Peyer's patch (tissue), 4 donors: ENCODE measurements at regions not wholly inside any gene's neighbourhood (a gene's known extent, or its start where the extent isn't known, plus 50 kb on each side); places are given as distances from the start of the nearest gene placed in this dataset.

Experiments used
- DNase-seq, 3 donors: peaks; one replicate each; pipeline ENCODE4 v3.0.0-alpha.2; 2017 to 2019
- H3K27ac ChIP-seq, 4 donors: fragments of 200-600 bp; sonication (generic); one replicate each; pipeline ENCODE4 v1.5.1; 2016 to 2019
- H3K27me3 ChIP-seq, 2 donors: fragments of 200-600 bp; sonication (generic); one replicate each; pipeline ENCODE4 v1.5.1; 2019
- H3K36me3 ChIP-seq, 3 donors: fragments of 200-600 bp; sonication (generic); one replicate each; pipeline ENCODE4 v1.5.1; 2016 to 2019
- H3K4me1 ChIP-seq, 4 donors: fragments of 200-600 bp; sonication (generic); one replicate each; pipeline ENCODE4 v1.5.1; 2016 to 2019
- H3K4me3 ChIP-seq, 4 donors: fragments of 200-600 bp; sonication (generic); 1 replicate in 3 of 4; 2 replicates in 1 of 4; pipeline ENCODE4 v1.5.1; 2016 to 2019; ENCODE audit warnings: mild to moderate bottlenecking in 1 of 4
- H3K9me3 ChIP-seq, 4 donors: fragments of 200-600 bp; sonication (generic); one replicate each; pipeline ENCODE4 v1.5.1; 2016 to 2019; ENCODE audit warnings: mild to moderate bottlenecking in 1 of 4
- CTCF ChIP-seq, 6 experiments: fragments of 450-650 bp in 4 of 6; fragments of 200-600 bp in 2 of 6; sonication (generic) in 1 of 6; IDR thresholded peaks; one replicate each; pipeline ENCODE4 v1.5.1; 2017 to 2019; ENCODE audit warnings: antibody characterized with exemption in 6 of 6, mild to moderate bottlenecking in 3 of 6, moderate library complexity in 1 of 6
- POLR2A ChIP-seq, 2 donors: fragments of 450-650 bp; IDR thresholded peaks; one replicate each; pipeline ENCODE4 v1.5.1; 2017; ENCODE audit warnings: antibody characterized with exemption in 2 of 2, mild to moderate bottlenecking in 2 of 2, moderate library complexity in 2 of 2

DNA sequence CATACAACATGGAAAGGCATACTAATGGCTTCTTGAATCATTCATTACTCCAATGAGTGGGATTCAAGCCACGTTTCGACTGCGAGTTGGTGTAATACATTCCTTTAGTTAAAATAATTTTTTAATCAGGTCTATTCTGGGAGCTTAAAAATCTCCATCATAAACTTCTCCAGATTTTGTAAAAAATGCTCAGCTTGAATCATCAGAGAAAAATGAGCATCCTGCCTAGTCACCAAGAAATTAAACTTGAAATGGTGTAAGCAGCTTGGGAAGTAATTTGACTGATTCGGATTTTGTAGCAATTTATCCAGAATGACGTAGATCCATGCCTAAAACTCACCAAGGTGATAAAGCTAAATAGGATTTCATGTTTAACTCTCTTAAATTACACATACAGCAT lies 165.7 kb downstream of the SLCO4C1 start:
- H3K27me3 ChIP-seq: no peaks in the 10 kb centered on the region
- TF ChIP-seq CTCF (IDR thresholded peaks at IDR 0.05) (no peak), POLR2A (IDR thresholded peaks at IDR 0.05) (no peak)
- no peak overlapping the region for H3K4me3 ChIP-seq
- DNase-seq: no peak
- no peaks in the 10 kb centered on the region for H3K9me3 ChIP-seq
- H3K36me3 ChIP-seq: no peaks in the 10 kb centered on the region
- no peak overlapping the region for H3K27ac ChIP-seq
- no peaks in the 10 kb centered on the region for H3K4me1 ChIP-seq

GRCh38 chr5:102119252-102119651 lies 176.8 kb downstream of the SLCO4C1 start:
- Histone ChIP-seq H3K36me3 (no peaks in the 10 kb centered on the region), H3K9me3 (no peaks in the 10 kb centered on the region), H3K4me1 (no peaks in the 10 kb centered on the region), H3K4me3 (no peak overlapping the region), H3K27ac (no peak overlapping the region), H3K27me3 (no peaks in the 10 kb centered on the region)
- TF ChIP-seq CTCF (IDR thresholded peaks at IDR 0.05) (no peak), POLR2A (IDR thresholded peaks at IDR 0.05) (no peak)
- no peak for DNase-seq

GRCh38 chr5:102115736-102116135 lies 180.3 kb downstream of the SLCO4C1 start:
- TF ChIP-seq CTCF (IDR thresholded peaks at IDR 0.05) (no peak), POLR2A (IDR thresholded peaks at IDR 0.05) (no peak)
- DNase-seq: no peak

DNA sequence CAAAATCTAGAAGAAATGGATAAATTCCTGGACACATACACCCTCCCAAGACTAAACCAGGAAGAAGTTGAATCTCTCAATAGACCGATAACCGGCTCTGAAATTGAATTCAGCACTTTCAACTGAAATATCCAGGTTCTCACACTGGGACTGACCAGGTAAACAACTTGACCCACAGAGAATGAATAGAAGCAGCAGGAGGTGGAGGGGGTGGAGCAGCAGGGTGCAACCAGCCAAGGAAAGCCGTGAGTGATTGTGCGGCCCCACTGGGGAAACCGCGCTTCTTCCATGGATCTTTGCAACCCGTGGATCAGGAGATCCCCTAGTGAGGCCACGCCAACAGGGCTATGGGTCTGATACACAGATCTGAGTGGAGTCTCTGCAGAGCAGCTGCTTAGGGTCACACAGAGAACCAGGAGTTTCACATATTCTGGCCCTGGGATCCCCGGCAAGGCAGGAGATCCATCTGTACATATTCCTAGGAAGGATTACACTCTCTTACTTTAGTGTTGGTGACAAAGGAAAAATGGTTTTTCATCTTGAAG lies 181.5 kb downstream of the SLCO4C1 start:
- no peak for DNase-seq
- TF ChIP-seq CTCF (IDR thresholded peaks at IDR 0.05): no peak
- no peak for TF ChIP-seq POLR2A (IDR thresholded peaks at IDR 0.05)

More at GRCh38 chr5:102115736-102116135, 180.3 kb downstream of the SLCO4C1 start:
- no peaks in the 10 kb centered on the region for H3K4me1 ChIP-seq
- no peak overlapping the region for H3K4me3 ChIP-seq
- H3K27ac ChIP-seq: no peak overlapping the region
- no peaks in the 10 kb centered on the region for H3K27me3 ChIP-seq
- no peaks in the 10 kb centered on the region for H3K36me3 ChIP-seq
- H3K9me3 ChIP-seq: no peaks in the 10 kb centered on the region

DNA sequence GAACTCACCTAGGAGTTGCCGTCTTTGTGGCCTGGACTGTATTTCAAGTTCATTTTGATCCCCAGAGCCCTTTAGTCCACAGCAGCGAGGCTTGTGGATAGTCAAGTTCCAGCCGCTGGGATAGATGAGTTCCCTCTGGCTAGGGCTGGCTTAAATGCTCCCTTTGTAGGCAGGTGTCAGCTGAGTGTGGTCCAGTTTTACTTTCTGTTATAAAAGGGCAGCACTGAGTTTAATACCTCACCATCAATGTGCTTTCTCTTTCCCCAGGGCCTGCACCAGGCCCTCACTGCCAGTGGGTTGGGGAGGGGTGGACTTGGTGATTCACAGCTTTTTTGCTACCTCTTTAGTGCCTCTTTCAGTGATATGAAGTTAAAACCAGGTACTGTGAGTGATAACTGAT lies 188.2 kb downstream of the SLCO4C1 start:
- DNase-seq: no peak
- TF ChIP-seq POLR2A (IDR thresholded peaks at IDR 0.05) (no peak), CTCF (IDR thresholded peaks at IDR 0.05) (no peak)

More for the DNA sequence above, 181.5 kb downstream of the SLCO4C1 start:
- Histone ChIP-seq H3K36me3 (no peaks in the 10 kb centered on the region), H3K9me3 (no peaks in the 10 kb centered on the region), H3K27ac (no peak overlapping the region), H3K27me3 (no peaks in the 10 kb centered on the region), H3K4me1 (no peaks in the 10 kb centered on the region), H3K4me3 (no peak overlapping the region)

DNA sequence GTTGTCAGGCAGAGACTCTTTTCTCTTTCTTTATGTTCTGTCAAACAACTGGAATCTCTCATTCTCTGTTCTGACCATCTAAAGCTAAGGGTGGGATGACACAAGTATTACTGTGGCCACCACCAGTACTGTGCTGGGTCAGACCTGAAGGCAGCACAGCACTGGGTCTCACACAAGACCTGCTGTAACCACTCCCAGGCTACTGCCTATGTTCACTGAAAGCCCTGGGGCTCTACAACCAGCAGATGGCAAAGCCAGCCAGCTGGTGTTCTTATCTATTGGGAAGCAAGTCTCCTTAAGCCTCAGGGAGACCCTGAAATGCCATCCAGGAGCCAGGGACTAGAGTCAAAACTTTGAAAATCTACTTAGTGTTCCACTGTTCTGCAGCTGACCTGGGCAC lies 189.5 kb downstream of the SLCO4C1 start:
- H3K27ac ChIP-seq: no peak overlapping the region
- TF ChIP-seq POLR2A (IDR thresholded peaks at IDR 0.05) (no peak), CTCF (IDR thresholded peaks at IDR 0.05) (no peak)
- DNase-seq: no peak
- no peaks in the 10 kb centered on the region for H3K27me3 ChIP-seq
- H3K4me1 ChIP-seq: no peaks in the 10 kb centered on the region
- H3K9me3 ChIP-seq: no peaks in the 10 kb centered on the region
- no peak overlapping the region for H3K4me3 ChIP-seq
- no peaks in the 10 kb centered on the region for H3K36me3 ChIP-seq

More for the DNA sequence above, 188.2 kb downstream of the SLCO4C1 start:
- Histone ChIP-seq H3K27me3 (no peaks in the 10 kb centered on the region), H3K36me3 (no peaks in the 10 kb centered on the region), H3K9me3 (no peaks in the 10 kb centered on the region), H3K27ac (no peak overlapping the region), H3K4me3 (no peak overlapping the region), H3K4me1 (no peaks in the 10 kb centered on the region)
